PC-3 (cell line): ENCODE measurements at regions not wholly inside any gene's neighbourhood (a gene's known extent, or its start where the extent isn't known, plus 50 kb on each side); places are given as distances from the start of the nearest gene placed in this dataset.
"Not testable (repeated sequence)": the region's sequence is repeated elsewhere in the genome, so short reads cannot be mapped to it uniquely, and the experiment has no call there.

Source experiments
- ATAC-seq: fragments of 200-7000 bp; cut with Tn5 transposase; 2 replicates; pipeline ENCODE4 v1.9.1; 2020; ENCODE audit warnings: mild to moderate bottlenecking, moderate library complexity
- BruUV-seq: library from RNA; stranded (reverse); fragments of 400-500 nt; replicated peaks from 2 replicates; lab custom pipeline; 2021; lab: Mats Ljungman, UMichigan
- CTCF ChIA-PET: fragments of 300-600 bp; sonication (Branson Sonifier 250); formaldehyde crosslinking; loops from one replicate; lab custom pipeline; 2022; ENCODE audit warnings: antibody characterized with exemption; lab: Charles Lee
- POLR2A ChIA-PET: fragments of 300-600 bp; sonication (Branson Sonifier 250); formaldehyde crosslinking; loops from one replicate; lab custom pipeline; 2022; ENCODE audit warnings: antibody characterized with exemption; ENCODE audit not compliant: unreplicated experiment; lab: Charles Lee
- DNase-seq: peaks from one replicate; pipeline ENCODE4 v3.0.0-alpha.2; 2015
- H2AFZ ChIP-seq: fragments of 300-600 bp; sonication (generic); 2 replicates; pipeline ENCODE4 v1.6.0; 2016; ENCODE audit warnings: antibody characterized with exemption, low read length
- H3F3A ChIP-seq: fragments of 300-600 bp; sonication (generic); one replicate; pipeline ENCODE4 v1.6.0; 2017; ENCODE audit warnings: antibody characterized with exemption, low read length, control low read depth, mild to moderate bottlenecking; ENCODE audit not compliant: unreplicated experiment
- H3K27ac ChIP-seq: fragments of 300-600 bp; sonication (generic); 2 replicates; pipeline ENCODE4 v1.5.1; 2016; ENCODE audit warnings: mild to moderate bottlenecking, low read length
- H3K27me3 ChIP-seq: fragments of 300-600 bp; sonication (generic); 2 replicates; pipeline ENCODE4 v1.6.1; 2016; ENCODE audit warnings: low read length, mixed read lengths
- H3K36me3 ChIP-seq: fragments of 300-600 bp; sonication (generic); 2 replicates; pipeline ENCODE4 v1.6.1; 2016; ENCODE audit warnings: low read depth, mixed run types, low read length, mixed read lengths
- H3K4me1 ChIP-seq: fragments of 300-600 bp; sonication (generic); 2 replicates; pipeline ENCODE4 v1.5.1; 2016; ENCODE audit warnings: low read length; ENCODE audit not compliant: insufficient read depth
- H3K4me2 ChIP-seq: fragments of 300-600 bp; sonication (generic); 2 replicates; pipeline ENCODE4 v1.6.0; 2016; ENCODE audit warnings: low read length
- H3K4me3 ChIP-seq: fragments of 300-600 bp; sonication (generic); 2 replicates; pipeline ENCODE4 v1.5.1; 2016; ENCODE audit warnings: mild to moderate bottlenecking, low read length, mixed read lengths
- H3K79me2 ChIP-seq: fragments of 300-600 bp; sonication (generic); 2 replicates; pipeline ENCODE4 v1.6.1; 2017; ENCODE audit warnings: low read length, mixed read lengths
- H3K9ac ChIP-seq: fragments of 300-600 bp; sonication (generic); 2 replicates; pipeline ENCODE4 v1.6.0; 2016; ENCODE audit warnings: mild to moderate bottlenecking, low read length
- H3K9me2 ChIP-seq: fragments of 300-600 bp; sonication (generic); replicated peaks from 2 replicates; pipeline ENCODE4 v1.6.1; 2016; ENCODE audit warnings: mixed run types, low read length, mixed read lengths
- H3K9me3 ChIP-seq: fragments of 300-600 bp; sonication (generic); 2 replicates; pipeline ENCODE4 v1.6.1; 2016; ENCODE audit warnings: low read length, mixed read lengths
- H4K20me1 ChIP-seq: fragments of 300-600 bp; sonication (generic); 2 replicates; pipeline ENCODE4 v1.6.1; 2016; ENCODE audit warnings: low read length, mixed read lengths
- EZH2 ChIP-seq: fragments of 300-600 bp; sonication (generic); IDR thresholded peaks from one replicate; pipeline ENCODE4 v1.6.1; 2017; ENCODE audit warnings: antibody characterized with exemption, mild to moderate bottlenecking, low read length; ENCODE audit not compliant: unreplicated experiment
- EZH2phosphoT487 ChIP-seq: fragments of 300-600 bp; sonication (generic); IDR thresholded peaks from 2 replicates; pipeline ENCODE4 v1.6.1; 2018; ENCODE audit warnings: mild to moderate bottlenecking, antibody characterized with exemption, low read length, borderline replicate concordance
- intact Hi-C: fragments of 100-400 bp; cut with micrococcal nuclease; formaldehyde crosslinking; loops from 2 replicates; pipeline ENCODE4 v1.9.0; 2023
- TF ChIP-seq, protein P1 (sequence below): fragments of 300-600 bp; sonication (generic); conservative IDR thresholded peaks from 2 replicates; pipeline ENCODE4 v1.5.1; 2017; ENCODE audit warnings: antibody characterized with exemption, low read depth, mild to moderate bottlenecking, low read length

DNA sequence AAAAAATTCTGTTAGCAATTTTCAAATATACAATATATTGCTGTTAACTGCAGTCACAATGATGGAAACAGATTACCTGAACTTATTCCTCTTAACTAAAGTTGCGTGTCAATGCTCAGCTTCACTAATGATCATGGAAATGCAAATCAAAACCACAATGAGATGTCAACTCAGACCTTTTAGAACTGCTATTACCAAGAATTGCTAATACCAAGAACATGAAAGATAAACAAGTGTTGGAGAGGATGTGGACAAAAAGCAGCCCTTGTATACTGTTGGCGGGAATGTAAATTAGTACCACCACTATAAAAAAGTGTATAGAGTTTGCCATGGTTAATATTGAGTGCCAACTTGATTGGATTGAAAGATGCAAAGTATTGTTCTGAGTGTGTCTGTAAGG, 1409.7 kb upstream of the CDH18 start:
- H3K36me3 ChIP-seq, result no peaks in the 10 kb centered on the region
- no peaks in the 10 kb centered on the region for H3K79me2 ChIP-seq
- ChIA-PET POLR2A (no interaction called here), CTCF (no interaction called here)
- no peak overlapping the region for H3K4me3 ChIP-seq
- no peaks in the 10 kb centered on the region for H3K27me3 ChIP-seq
- no peak overlapping the region for H3K9ac ChIP-seq
- no peak for ATAC-seq
- TF ChIP-seq EZH2 (no peak), EZH2phosphoT487 (no peak)
- no peak overlapping the region for H3K4me2 ChIP-seq
- no peaks in the 10 kb centered on the region for H3K4me1 ChIP-seq
- H3K9me3 ChIP-seq, result no peaks in the 10 kb centered on the region
- DNase-seq, result no peak
- BruUV-seq, result no TSS peak
- no peaks in the 10 kb centered on the region for H3K9me2 ChIP-seq
- H4K20me1 ChIP-seq, result no peaks in the 10 kb centered on the region
- intact Hi-C loops, result no loop called here
- H3F3A ChIP-seq, result no peaks in the 10 kb centered on the region
- H2AFZ ChIP-seq, result no peak overlapping the region
- no peak overlapping the region for H3K27ac ChIP-seq

DNA sequence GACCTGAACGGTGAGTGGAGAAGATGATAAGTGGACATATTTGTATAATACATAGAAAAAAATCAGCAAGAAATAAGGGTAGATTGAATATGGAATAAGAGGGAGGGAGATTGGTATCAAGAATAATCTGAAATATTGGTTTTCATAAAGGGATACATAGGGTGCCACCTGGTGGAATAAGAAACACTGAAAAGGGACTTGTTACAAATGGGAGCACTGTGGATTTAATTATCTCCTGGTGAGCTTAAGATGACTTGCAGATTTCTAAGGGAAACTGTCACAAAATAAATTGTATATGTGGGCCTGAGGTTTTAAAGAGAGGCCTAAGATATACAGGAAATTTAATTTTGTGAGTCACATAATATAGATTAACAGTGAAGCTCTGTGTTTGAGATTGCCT, 1403.5 kb upstream of the CDH18 start:
- H2AFZ ChIP-seq, result no peak overlapping the region
- no peak overlapping the region for H3K4me3 ChIP-seq
- TF ChIP-seq, protein P1, sequence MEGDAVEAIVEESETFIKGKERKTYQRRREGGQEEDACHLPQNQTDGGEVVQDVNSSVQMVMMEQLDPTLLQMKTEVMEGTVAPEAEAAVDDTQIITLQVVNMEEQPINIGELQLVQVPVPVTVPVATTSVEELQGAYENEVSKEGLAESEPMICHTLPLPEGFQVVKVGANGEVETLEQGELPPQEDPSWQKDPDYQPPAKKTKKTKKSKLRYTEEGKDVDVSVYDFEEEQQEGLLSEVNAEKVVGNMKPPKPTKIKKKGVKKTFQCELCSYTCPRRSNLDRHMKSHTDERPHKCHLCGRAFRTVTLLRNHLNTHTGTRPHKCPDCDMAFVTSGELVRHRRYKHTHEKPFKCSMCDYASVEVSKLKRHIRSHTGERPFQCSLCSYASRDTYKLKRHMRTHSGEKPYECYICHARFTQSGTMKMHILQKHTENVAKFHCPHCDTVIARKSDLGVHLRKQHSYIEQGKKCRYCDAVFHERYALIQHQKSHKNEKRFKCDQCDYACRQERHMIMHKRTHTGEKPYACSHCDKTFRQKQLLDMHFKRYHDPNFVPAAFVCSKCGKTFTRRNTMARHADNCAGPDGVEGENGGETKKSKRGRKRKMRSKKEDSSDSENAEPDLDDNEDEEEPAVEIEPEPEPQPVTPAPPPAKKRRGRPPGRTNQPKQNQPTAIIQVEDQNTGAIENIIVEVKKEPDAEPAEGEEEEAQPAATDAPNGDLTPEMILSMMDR, result no peak
- no peaks in the 10 kb centered on the region for H3K27me3 ChIP-seq
- no peaks in the 10 kb centered on the region for H3K9me2 ChIP-seq
- H3K4me2 ChIP-seq, result no peak overlapping the region
- ATAC-seq, result no peak
- H3F3A ChIP-seq, result no peaks in the 10 kb centered on the region
- no peak for DNase-seq
- H3K36me3 ChIP-seq, result no peaks in the 10 kb centered on the region
- H3K79me2 ChIP-seq, result no peaks in the 10 kb centered on the region
- ChIA-PET POLR2A (no interaction called here), CTCF (no interaction called here)
- no TSS peak for BruUV-seq
- H3K9me3 ChIP-seq, result no peaks in the 10 kb centered on the region
- H4K20me1 ChIP-seq, result no peaks in the 10 kb centered on the region
- H3K4me1 ChIP-seq, result no peaks in the 10 kb centered on the region
- no peak overlapping the region for H3K27ac ChIP-seq
- intact Hi-C loops, result no loop called here
- no peak overlapping the region for H3K9ac ChIP-seq

DNA sequence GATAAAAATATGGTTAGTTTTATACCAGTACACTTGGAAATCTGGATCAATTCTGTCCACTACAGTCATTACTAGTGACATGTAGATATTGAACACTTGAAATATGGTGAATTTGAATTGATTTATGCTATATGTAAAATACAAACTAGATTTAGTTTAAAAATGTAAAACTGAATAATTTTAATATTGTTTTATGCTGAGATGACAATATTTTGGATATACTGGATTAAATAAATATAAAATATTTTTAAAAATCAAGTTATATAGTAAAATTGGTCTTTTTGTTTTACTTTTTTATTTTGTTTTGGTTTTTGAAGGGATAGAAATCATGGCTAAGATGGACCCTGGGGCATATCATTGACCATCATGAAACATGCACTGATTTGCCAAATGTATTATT, 1372.8 kb upstream of the CDH18 start:
- H4K20me1 ChIP-seq, H3F3A ChIP-seq, H3K4me3 ChIP-seq, DNase-seq, H3K27me3 ChIP-seq, H2AFZ ChIP-seq, H3K4me1 ChIP-seq, H3K27ac ChIP-seq, BruUV-seq, H3K4me2 ChIP-seq, H3K36me3 ChIP-seq, H3K79me2 ChIP-seq, ATAC-seq, CTCF ChIA-PET, intact Hi-C loops, POLR2A ChIA-PET, H3K9me2 ChIP-seq, H3K9ac ChIP-seq, H3K9me3 ChIP-seq: not testable (repeated sequence)

DNA sequence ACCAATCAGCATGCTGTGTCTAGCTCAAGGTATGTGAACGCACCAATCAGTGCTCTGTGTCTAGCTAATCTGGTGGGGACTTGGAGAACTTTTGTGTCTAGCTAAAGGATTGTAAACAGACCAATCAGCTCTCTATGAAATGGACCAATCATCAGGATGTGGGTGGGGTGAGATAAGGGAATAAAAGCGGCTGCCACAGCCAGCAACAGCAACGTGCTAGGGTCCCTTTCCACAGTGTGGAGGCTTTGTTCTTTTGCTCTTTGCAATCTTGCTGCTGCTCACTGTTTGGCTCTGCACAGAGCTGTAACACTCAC, 1353.9 kb upstream of the CDH18 start:
- CTCF ChIA-PET, ATAC-seq, H3K9me2 ChIP-seq, H3F3A ChIP-seq, H3K27ac ChIP-seq, H3K79me2 ChIP-seq, H3K4me1 ChIP-seq, H3K36me3 ChIP-seq, H3K9ac ChIP-seq, H3K9me3 ChIP-seq, H4K20me1 ChIP-seq, H3K27me3 ChIP-seq, BruUV-seq: not testable (repeated sequence)
- intact Hi-C loops, result loop anchor here (5.0 kb wide), 1 partner anchor 370 kb away; no protein-coding TSS in a partner anchor
- Histone ChIP-seq H3K4me3 (peak overlapping the region; percentile 58), H2AFZ (peak overlapping the region; percentile 34; the same call in 1 of the 2 replicates), H3K4me2 (0 out of 2 replicates have a peak overlapping the region, but pooled peaks have one; percentile 31)
- POLR2A ChIA-PET, result interaction anchor here (0.7 kb wide), 1 partner anchor 907 kb away, joined by 7 read pairs; no protein-coding TSS in a partner anchor
- DNase-seq, result peak; percentile 40
